CD4-positive, alpha-beta T cell treated with Interleukin-12 subunit alpha and Interleukin-12 subunit beta, for 1 hour (primary cell): ENCODE measurements at regions not wholly inside any gene's neighbourhood (a gene's known extent, or its start where the extent isn't known, plus 50 kb on each side); places are given as distances from the start of the nearest gene placed in this dataset.

Source experiments
- DNase-seq: peaks from one replicate; pipeline ENCODE4 v3.0.0-alpha.2; 2020

DNA sequence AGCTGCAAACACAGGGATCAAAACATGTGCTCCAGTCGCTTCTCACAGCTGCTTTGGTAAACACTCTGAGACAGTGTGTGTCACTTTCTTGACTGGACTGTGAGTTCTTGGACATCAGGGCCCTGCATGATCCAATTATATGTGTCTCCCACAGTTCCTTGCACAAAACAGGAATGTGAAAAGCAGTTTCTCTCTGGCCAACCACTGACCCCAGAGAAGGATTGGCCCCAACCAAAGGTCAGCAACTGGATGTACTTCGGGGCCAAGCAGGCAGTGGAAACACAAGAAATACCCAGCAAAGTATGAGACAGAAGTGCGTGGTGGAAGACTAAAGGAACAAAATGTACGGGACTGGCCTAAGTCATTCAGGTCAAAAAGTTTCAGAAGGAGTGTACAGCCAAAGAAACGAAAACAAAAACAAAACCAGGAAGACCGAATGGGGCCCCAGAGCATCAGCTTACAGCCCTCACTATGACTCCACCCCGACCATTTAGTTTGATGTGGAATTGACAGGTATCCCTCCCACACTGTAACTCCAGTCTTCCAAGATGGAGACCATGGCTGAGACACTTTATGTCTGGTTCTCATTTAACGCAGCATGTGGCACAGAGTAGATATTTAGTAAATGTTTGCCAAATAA lies 76.7 kb upstream of the LPP start:
- DNase-seq, result no peak

DNA sequence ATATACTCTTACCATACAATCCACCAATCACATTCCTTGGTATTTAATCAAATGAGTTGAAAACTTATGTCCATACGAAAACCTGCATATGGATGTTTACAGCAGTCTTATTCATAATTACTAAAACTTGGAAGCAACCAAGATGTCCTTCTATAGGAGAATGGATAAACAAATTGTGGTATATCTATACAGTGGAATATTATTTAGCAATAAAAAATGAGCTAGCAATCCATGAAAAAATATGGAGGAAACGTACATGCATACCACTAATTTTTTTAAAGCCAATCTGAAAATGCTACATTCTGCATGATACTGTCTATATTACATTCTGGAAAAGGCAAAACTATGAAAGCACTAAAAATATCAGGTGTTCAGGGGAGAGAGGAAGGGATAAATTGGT lies 73.9 kb upstream of the LPP start:
- no peak for DNase-seq

DNA sequence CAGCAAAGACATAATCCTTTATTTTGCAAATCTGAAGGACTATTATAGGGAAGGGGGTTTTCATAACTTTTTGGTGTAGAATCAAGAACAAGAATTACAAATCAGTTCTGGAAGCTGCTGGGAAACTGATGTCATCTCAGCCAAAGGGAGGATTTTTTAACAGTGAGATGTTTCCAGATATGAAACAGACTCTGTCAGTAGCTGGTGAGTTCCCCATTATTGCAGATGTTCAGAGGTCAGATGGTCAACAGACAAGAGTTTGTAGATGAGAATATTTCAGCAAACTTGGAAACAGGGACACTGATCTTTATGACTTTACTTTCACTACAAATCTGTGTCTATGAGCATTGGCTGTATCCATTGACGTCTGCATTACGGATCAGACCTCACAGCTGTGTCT lies 71.9 kb upstream of the LPP start:
- DNase-seq, result no peak

DNA sequence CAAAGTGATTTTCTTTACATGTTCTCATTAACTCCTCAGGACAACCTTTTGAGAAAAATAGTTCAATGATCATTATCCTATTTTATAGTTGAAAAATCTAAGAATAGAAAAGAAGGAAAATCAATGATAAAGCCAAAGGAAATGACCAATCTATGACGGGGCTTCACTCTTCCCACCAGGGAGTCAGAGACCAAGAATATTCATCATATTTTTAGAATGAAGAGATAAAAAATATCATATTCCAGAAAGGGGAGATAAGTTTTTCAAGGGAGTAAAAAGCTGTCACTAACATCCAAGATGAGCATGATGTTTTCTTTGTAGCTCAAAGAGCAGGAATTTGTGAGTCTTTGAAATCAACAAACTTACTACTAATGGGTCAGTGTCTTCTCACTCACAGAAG lies 71.5 kb upstream of the LPP start:
- DNase-seq, result no peak

DNA sequence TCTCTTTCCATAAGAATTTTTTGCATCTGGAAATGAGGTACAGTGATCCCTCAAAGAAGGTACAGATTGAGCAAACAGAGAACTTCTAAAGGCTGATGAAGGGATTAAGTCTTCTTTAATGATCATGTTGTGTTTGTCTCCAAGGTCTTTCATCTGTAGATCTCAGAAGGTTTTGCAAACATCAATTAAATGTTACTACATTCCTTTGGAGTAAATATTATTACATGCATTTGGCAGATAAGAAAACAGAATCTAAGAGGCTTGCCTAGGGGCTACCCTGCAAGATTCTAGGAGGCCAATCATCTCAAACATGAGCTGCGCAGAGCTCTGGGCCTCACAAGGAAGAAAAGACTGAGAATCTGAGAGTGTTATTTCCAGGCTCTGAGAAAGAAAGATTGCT lies 70.9 kb upstream of the LPP start:
- DNase-seq, result no peak

DNA sequence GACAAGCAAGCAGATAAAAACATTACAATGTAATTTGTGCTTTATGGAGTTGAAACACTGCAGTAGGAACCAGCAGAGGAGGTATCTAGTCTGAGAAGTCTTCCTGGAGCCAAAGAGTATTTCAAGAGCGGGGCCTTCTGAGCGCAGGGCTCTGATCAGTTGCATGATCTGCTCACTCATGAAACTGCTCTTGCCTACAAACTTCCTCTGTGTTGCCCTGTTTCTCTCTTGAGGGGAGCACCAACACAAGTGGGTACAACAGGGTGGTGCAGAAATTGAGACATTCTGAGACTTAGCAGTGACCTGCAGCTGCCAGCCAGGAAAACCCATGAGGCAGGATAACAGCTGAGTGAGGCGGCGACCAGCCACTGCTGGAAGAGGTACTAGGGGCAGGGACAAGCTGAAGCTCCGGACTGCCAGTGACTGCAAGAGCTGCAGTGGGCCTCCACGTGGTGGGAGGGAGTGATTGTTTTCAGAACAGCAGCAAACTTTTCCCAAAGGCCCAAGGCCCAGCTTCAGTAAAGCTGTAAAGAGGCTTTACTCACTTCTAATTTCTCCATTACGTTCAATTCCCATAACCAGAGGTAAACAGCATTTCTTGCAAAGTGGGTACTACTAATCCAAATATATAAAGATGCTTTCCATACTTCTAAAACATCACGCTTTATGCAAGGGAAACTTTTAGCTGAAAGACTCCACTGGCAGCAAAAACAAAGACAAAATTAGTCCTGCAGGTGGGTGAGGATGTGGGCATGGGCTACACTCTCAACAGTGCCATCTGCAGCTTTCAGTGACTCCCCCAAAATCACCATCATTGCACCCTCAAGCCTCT lies 69.0 kb upstream of the LPP start:
- DNase-seq, result no peak

DNA sequence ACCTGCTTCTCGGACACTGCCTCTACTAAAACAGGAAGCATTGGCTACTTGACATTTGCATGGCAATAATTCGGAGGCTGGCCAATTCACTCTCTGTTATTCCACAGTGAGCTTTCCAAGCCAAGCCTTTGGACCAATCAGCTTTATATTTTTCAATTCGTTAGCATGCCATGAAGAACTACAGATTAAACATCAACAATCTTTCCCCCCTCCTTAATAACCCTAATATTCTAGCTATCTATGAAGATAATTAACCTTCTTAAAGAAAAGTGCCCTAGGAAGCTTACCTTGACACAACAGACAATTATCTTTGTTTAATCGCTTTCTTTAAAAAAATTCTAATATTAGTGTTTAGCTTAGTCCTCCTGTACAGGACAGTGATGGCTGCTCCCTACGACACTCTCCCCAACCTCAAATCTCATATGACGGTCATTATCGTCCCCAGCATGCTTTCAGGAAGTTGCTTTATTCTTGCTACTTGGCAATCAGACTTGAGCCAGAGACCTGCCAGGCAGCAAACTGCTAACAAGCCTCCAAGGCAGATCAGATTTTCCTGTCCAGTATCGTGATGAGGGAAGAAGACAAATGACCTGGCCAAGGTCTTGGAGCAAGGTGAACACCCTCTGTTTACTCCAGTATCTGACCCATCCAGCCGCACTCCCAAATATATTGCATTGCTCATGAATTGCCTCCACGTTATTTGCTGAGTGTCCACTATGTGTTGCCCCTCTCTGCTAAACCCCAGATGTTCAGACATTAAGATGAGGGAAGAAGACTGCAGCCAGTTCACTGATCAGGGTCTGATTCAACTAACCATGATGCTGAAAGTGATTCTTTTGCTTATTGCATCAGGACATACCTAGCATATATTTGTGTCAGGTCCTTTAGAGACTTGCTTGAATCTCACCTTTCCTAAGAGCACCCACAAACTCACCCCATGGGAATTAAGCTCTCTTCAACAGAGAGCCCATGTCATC lies 68.1 kb upstream of the LPP start:
- DNase-seq, result no peak

DNA sequence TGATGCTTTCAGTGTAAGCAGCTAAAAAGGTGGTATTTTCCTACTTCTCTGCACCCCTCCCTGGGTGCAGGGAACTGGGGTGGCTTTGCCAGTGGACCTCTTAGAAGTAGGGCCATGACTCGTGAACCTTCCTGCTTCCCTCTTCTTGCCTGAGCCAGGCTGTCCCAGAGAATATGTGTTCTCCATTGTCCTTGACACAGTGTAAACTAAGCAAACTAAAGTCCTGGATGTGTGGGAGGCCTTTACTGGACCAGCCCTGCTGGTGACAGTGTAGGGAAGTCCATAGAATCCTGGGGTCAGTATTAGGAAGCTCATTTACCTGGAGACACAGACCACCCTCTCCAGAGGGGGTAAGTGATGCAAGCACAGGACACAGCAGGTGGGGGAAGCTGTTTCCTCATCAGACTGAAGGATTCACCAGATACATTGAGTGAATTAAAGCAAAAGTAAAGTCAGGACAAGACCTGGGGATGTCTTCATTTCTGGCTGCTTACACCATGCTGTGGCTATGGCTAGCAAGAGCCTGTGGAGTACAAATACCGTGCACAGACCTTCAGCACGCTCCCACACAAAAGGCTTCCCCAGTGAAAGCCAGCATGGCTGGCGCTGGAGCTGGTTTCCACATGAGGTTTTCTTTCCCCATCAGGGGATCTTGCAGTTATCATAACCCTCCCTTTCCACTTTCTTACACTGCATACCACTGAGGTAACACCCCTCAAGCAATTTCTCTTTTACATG lies 64.8 kb upstream of the LPP start:
- no peak for DNase-seq

DNA sequence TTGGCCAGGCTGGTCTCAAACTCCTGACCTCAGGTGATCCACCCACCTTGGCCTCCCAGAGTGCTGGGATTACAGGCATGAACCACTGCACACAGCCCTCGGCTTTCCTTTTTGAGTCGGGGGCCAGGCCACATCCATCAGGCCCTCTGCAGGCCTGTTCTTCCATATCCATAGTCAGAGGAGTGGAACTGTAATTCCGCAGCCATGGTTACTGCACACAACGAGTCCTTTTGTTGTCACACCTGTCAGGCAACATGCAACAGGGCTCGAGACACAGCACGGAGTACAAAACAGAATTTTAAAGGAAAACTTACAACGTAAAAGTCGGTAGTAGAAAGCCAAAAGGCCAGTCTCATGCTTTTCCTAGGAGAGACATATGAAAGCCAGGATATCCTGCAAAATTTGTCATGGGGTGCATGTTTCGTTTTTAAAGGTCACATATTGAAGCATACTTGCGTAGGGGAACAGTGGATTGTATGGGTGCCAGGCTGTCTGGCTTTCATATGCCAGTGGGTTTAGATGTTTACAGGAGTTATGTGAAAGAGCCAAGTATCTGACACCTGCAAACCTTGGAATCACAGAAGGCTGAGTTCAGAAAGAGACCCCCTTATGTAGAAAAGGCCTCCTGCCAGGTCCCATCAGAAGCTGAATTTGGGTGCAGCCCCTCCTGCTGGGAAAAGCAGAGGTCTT lies 63.2 kb upstream of the LPP start:
- no peak for DNase-seq

DNA sequence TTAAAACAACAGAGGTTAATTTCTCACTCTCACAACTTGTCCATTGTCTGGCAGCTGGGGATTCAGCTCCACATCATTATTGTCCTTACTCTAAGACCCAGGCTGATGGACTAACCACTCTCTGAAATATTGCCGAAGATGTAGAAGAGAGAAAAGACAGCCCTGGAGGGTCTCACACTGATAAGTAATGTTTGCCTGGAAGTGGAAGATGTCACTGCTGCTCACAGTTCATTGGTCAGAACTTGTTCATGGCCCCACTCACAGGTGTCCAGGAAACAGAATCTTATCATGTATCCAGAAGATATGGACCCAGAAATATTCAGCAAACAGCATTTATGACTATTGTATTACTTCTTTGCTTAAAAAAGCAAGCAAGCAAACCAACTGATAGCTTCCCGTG lies 62.2 kb upstream of the LPP start:
- no peak for DNase-seq

DNA sequence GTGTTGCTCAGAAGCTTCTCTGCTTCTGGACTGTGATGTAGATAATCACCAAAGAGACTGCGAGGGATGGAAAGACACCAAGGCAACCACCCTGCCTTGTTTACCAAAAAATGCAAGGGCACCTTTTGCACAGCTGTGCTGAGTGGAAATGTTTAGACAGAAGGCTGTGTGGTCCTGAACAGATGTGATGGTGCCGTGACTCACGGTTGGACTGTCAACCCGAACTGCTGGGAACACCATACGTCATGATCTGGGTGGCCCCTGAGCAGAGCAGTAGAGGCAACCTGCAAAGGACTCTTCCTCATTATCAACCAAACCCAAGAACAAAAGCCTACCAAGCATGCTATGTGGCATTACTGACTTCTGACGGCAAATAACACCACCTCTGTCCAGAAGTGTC lies 61.3 kb upstream of the LPP start:
- no peak for DNase-seq

DNA sequence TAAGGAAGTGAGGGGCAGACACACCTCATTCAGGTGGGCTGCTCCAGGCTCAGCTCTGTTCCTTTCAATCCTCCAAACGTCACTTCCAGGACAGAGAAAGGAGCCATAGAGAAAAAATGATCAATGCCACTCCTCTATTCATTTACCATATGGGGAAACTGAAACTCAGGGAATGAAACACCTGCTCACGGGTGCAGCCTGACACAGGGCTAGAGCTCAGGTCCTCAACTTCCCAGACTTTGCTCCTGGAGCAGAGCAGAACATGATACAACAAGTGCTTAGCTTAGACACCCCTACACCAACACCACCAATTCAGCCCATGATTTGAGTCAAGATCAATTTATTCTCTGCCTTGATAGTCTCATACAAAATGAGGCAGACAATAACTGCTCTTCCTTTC lies 58.5 kb upstream of the LPP start:
- no peak for DNase-seq

DNA sequence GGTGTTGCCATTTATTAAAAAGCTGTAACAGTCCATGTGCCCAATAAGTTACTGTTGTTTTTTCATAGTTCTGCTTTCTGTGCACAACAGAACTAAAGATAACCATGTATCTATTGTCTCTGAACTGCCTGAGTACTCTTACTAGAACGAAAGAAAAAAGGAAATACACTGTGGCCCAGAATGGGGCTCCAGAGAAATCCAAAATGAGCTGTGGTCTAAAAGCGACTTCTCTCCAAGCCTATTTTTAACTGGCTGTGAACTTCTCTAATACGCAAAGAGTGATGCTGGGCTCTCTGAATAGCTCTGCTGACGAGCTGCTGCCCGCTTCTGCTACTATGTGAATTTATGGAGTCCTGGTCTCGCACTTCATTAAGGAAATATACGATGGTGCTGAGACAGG lies 56.2 kb upstream of the LPP start:
- DNase-seq, result peak; percentile 1

DNA sequence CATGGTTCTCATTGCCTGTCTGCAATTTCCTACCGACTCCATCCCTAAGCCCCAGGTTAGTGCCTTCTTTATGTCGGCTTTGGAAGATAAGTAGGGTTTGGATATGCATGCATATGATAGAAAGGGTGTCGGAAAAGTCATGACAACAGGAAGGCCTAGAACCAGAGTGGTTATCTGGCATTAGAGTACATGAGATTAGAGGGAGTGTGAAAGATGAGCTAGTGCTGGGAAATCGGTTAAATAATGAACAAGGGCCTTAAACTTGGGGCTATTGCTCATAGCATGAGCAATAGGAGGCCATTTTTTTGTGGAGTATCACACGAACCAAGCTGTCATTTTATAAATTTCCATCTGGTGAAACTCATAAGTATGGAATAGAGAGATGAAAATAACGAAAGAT lies 54.0 kb upstream of the LPP start:
- no peak for DNase-seq

DNA sequence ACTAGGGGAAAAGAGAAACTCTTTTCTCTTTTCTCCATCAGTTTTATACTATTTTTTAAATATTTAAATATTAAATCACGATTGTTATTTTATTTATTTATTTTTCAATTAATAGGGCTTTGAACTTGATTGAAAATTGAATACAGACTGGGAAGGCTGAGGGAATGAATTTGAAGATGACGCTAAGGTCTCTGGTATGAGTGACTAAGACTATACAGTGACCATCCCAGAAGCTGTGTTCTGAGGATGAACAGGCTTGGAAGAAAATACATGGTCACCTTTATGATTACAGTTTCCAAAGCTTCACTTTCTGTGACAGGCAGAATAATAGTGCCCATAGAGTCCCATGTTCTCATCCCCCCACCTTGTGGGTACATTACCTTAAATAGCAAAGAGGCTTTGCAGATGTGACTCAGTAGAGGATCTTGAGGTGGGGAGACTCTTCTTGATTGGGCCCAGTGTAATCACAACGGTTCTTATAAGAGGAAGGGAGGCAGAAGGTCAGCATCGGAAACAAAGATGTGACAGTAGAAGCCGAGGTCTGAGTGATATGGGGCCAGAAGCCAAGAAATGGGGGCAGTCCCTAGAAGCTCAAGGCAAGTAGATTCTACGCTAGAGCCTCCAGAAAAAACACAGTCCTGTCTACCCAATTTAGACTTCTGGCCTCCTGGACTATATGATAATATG lies 51.0 kb upstream of the LPP start:
- no peak for DNase-seq

DNA sequence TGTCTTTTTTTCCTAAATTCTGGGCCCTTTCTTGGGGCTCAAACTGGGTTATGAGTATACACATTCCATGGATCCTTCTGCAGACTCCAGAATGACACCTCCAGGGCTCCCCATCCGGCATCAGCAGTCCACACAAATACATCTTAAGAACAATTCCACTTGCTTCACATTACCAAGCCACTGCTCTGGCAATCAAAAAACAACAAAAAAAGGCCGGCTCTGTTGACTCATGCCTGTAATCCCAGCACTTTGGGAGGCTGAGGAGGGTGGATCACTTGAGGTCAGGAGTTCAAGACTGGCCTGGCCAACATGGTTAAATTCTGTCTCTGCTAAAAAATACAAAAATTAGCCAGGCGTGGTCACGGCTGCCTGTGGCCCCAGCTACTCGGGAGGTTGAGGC lies 49.9 kb upstream of the LPP start:
- DNase-seq, result no peak
